ENCODE measurements at regions not wholly inside any gene's neighbourhood (a gene's known extent, or its start where the extent isn't known, plus 50 kb on each side); places are given as distances from the start of the nearest gene placed in this dataset.

- TF ChIP-seq PCBP2 (IDR thresholded peaks at IDR 0.05; ENCODE audit: low read depth, low read length, poor library complexity, severe bottlenecking) = no peak
- no peak for TF ChIP-seq HMG20B (CRISPR knock-in tag; IDR thresholded peaks at IDR 0.05)
- no peak for TF ChIP-seq HDAC3 (IDR thresholded peaks at IDR 0.05; ENCODE audit: borderline replicate concordance, partially characterized antibody)
- no peak for TF ChIP-seq ZNF639 (CRISPR knock-in tag; conservative IDR thresholded peaks at IDR 0.05 in 1 of 2, IDR thresholded peaks at IDR 0.05 in 1 of 2)
- TF ChIP-seq NR1H2 (CRISPR knock-in tag; IDR thresholded peaks at IDR 0.05) = no peak
Measured at GRCh38 chr2:120452131-120452530, 106.2 kb downstream of the INHBB start (continued).

- no peak for FAIRE-seq
- Histone ChIP-seq H3K27me3 (ENCODE audit: control insufficient read depth in 2 of 2, insufficient read depth in 2 of 2, low read length in 2 of 2) (peaks cover 2 to 35% of the 10 kb centered on the region in 2 experiments; a peak in 4 of 5 replicates), H3K4me2 (ENCODE audit: insufficient read depth, low read length) (no peak overlapping the region), H3K27ac (ENCODE audit: extremely low read depth, low read depth, low read length) (peak overlapping the region; percentile 26; the same call in 1 of the 3 replicates), H3K4me3 (no peak overlapping the region), H4K20me1 (replicated peaks; ENCODE audit: control insufficient read depth, insufficient read depth, low read length) (no peaks in the 10 kb centered on the region; the same call in 1 of the 2 replicates), H3K79me2 (ENCODE audit: control insufficient read depth, insufficient read depth, low read length) (no peaks in the 10 kb centered on the region), H2AFZ (ENCODE audit: low read depth, low read length) (no peak overlapping the region), H3K4me1 (replicated peaks in 1 of 2; ENCODE audit: control insufficient read depth in 2 of 2, insufficient read depth in 2 of 2, low read length in 2 of 2) (peaks cover 0 to 3% of the 10 kb centered on the region in 2 experiments; a peak in 2 of 5 replicates), H3K36me3 (ENCODE audit: control insufficient read depth, insufficient read depth, low read length) (no peaks in the 10 kb centered on the region), H3K9ac (ENCODE audit: insufficient read depth in 1 of 2, low read depth in 2 of 2, low read length in 2 of 2) (no peak overlapping the region), H3K9me1 (ENCODE audit: control insufficient read depth, insufficient read depth, low read length) (peaks cover 5% of the 10 kb centered on the region), H3K9me3 (replicated peaks; ENCODE audit: control insufficient read depth, insufficient read depth, low read depth, low read length) (no peaks in the 10 kb centered on the region)
- peak; percentile 25; the same call in 1 of the 2 replicates for TF ChIP-seq ZFX (CRISPR knock-in tag; IDR thresholded peaks at IDR 0.05)
- TF ChIP-seq CBX3 (IDR thresholded peaks at IDR 0.05; ENCODE audit: borderline replicate concordance in 1 of 2, low read length in 2 of 2) = no peak
- 7% methylated on average over 11 of the region's 13 CpGs for WGBS (ENCODE audit: insufficient coverage, low coverage, missing lambda C conversion rate)
- intact Hi-C loops (cut with micrococcal nuclease) (no loop called here), in situ Hi-C loops (cut with MboI) (no loop called here)
- POLR2A ChIA-PET = interaction anchor here (0.7 kb wide), 1 partner anchor 68 kb away, joined by 3 read pairs; no protein-coding TSS in a partner anchor
- no peak for ATAC-seq
- CTCF ChIA-PET (ENCODE audit: low intra/inter-chr PET ratio) = interaction anchor here (0.5 kb wide), 1 partner anchor 110 kb away, joined by 4 read pairs; no protein-coding TSS in a partner anchor
- DNase-seq (ENCODE audit: extremely low read depth in 1 of 4, low spot score in 3 of 4) = no peak
- BruUV-seq (replicated peaks) = no TSS peak
Measured at GRCh38 chr2:120452945-120453634, 107.2 kb downstream of the INHBB start.
